ENCODE measurements at regions not wholly inside any gene's neighbourhood (a gene's known extent, or its start where the extent isn't known, plus 50 kb on each side); places are given as distances from the start of the nearest gene placed in this dataset.
A peak's percentile ranks its signal among the peaks of the same experiment; 100 is the strongest.

DNA sequence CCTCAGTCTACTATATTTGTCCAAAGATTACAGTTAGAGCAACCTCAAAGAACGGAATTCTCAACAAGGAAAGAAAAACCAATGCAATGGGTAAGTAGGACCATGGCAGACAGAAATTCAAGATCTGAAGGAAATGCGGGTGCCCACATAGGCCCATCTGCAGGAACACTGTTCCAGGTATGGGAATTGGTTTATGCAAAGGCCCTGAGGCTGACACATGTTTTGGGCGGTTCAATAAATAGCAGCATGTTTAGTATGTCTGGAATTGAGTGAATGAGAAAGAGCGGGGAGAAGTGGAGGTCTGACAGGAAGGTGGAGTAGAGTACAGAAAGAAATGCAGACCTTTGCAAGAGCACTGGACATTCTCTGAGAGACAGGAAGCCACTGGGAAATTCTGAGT, 164.7 kb upstream of the KLF12 start:
- H3K9me3 ChIP-seq (ENCODE audit: control insufficient read depth, insufficient read depth, low read length) = no peaks in the 10 kb centered on the region
- H3K27ac ChIP-seq (ENCODE audit: low read depth, low read length) = no peak overlapping the region
- H3K4me3 ChIP-seq (ENCODE audit: low read length) = no peak overlapping the region
- TF ChIP-seq EZH2phosphoT487 (IDR thresholded peaks at IDR 0.05; ENCODE audit: borderline replicate concordance, low read length) = no peak
- TF ChIP-seq, protein P1, sequence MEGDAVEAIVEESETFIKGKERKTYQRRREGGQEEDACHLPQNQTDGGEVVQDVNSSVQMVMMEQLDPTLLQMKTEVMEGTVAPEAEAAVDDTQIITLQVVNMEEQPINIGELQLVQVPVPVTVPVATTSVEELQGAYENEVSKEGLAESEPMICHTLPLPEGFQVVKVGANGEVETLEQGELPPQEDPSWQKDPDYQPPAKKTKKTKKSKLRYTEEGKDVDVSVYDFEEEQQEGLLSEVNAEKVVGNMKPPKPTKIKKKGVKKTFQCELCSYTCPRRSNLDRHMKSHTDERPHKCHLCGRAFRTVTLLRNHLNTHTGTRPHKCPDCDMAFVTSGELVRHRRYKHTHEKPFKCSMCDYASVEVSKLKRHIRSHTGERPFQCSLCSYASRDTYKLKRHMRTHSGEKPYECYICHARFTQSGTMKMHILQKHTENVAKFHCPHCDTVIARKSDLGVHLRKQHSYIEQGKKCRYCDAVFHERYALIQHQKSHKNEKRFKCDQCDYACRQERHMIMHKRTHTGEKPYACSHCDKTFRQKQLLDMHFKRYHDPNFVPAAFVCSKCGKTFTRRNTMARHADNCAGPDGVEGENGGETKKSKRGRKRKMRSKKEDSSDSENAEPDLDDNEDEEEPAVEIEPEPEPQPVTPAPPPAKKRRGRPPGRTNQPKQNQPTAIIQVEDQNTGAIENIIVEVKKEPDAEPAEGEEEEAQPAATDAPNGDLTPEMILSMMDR (IDR thresholded peaks at IDR 0.05; ENCODE audit: low read depth, low read length, poor library complexity, severe bottlenecking) = no peak
- no peaks in the 10 kb centered on the region for H3K27me3 ChIP-seq (ENCODE audit: control insufficient read depth, low read length)
- H4K20me1 ChIP-seq (ENCODE audit: control insufficient read depth, insufficient read depth, low read depth, low read length) = no peaks in the 10 kb centered on the region
- H3K36me3 ChIP-seq (ENCODE audit: control insufficient read depth, low read length) = no peaks in the 10 kb centered on the region
- peaks cover 14% of the 10 kb centered on the region for H3K4me1 ChIP-seq (ENCODE audit: control insufficient read depth, low read length)
- H3K9me2 ChIP-seq (replicated peaks; ENCODE audit: control insufficient read depth, low read length) = no peaks in the 10 kb centered on the region
- no peak overlapping the region for H3K4me2 ChIP-seq (ENCODE audit: low read length)
- no peaks in the 10 kb centered on the region; the same call in 1 of the 2 replicates for H3F3A ChIP-seq (ENCODE audit: control insufficient read depth, insufficient read depth)
- H3K79me2 ChIP-seq (ENCODE audit: control insufficient read depth, low read length) = no peaks in the 10 kb centered on the region

DNA sequence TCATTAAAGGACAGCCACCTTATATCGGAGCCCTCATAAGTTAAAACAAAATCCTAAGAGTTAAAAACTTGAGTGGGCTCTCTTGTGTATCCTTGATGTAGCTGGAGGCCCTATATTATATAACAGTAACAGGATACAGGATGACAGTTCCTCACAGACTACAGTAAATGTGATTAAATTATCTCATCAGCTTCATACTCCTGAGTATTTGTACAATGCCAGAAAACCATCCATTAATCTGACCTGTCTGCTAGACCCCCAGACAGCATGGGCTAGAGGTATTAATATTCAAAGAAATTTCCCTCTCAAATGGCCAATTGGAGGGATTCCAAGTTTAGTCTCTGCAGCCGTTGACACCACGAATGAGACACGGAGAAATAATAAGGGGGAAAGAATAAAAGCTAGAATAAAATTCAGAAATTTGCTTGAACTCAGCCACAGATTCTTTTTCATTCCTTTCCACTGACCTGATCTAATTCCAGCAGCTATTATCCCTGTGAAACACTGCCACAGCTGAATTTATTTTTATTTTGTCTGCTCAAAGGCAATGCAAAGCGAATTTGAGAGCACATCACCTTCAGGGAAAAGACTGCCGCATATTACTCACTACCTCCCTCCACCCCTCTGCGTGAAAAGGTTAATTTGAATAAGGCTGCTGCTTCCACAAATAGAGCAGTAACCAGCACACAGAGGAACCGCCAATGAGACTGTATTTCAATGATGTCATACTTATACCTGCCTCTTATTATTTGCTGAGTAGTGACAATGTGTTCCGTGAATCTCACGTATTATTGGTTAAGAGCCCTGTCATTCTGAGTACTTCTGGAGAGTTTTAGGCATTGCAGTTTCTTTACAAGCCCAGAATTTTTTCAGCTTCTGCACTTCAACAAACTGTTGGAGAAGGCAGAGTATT, 155.9 kb upstream of the KLF12 start:
- no peaks in the 10 kb centered on the region for H3K9me3 ChIP-seq (ENCODE audit: control insufficient read depth, insufficient read depth, low read length)
- peak overlapping the region; percentile 73 for H3K27ac ChIP-seq (ENCODE audit: low read depth, low read length)
- H3K9me2 ChIP-seq (replicated peaks; ENCODE audit: control insufficient read depth, low read length) = no peaks in the 10 kb centered on the region
- no peaks in the 10 kb centered on the region for H3K27me3 ChIP-seq (ENCODE audit: control insufficient read depth, low read length)
- H3K4me3 ChIP-seq (ENCODE audit: low read length) = peak overlapping the region; percentile 62
- H3K79me2 ChIP-seq (ENCODE audit: control insufficient read depth, low read length) = no peaks in the 10 kb centered on the region
- H4K20me1 ChIP-seq (ENCODE audit: control insufficient read depth, insufficient read depth, low read depth, low read length) = no peaks in the 10 kb centered on the region
- peak overlapping the region; percentile 91 for H3K4me2 ChIP-seq (ENCODE audit: low read length)
- H3K4me1 ChIP-seq (ENCODE audit: control insufficient read depth, low read length) = peaks cover 58% of the 10 kb centered on the region
- H3F3A ChIP-seq (ENCODE audit: control insufficient read depth, insufficient read depth) = peaks cover 12% of the 10 kb centered on the region
- H3K36me3 ChIP-seq (ENCODE audit: control insufficient read depth, low read length) = no peaks in the 10 kb centered on the region
- TF ChIP-seq EZH2phosphoT487 (IDR thresholded peaks at IDR 0.05; ENCODE audit: borderline replicate concordance, low read length) = no peak
- TF ChIP-seq, protein P1 (IDR thresholded peaks at IDR 0.05; ENCODE audit: low read depth, low read length, poor library complexity, severe bottlenecking) = no peak

DNA sequence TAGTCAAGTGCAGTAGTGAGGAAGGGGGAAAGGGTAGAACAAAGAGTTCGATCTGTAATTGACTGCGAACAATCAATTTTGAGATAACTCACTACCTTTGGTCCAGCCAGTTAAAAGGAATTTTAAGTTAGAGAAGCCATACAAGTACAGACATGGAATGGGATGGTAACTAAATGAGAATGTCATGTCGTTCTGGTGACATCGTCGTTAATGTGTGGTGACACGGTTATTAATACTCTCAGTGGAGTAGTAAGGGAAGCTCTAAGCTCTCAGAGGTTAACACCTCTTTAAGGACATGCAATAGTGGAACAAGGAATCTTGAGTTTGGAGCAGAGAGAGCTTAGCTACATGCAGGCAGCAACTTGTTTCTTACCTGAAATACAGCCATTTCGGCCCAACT, 154.9 kb upstream of the KLF12 start:
- no peaks in the 10 kb centered on the region for H4K20me1 ChIP-seq (ENCODE audit: control insufficient read depth, insufficient read depth, low read depth, low read length)
- H3K36me3 ChIP-seq (ENCODE audit: control insufficient read depth, low read length) = no peaks in the 10 kb centered on the region
- no peaks in the 10 kb centered on the region for H3K79me2 ChIP-seq (ENCODE audit: control insufficient read depth, low read length)
- no peaks in the 10 kb centered on the region for H3K9me3 ChIP-seq (ENCODE audit: control insufficient read depth, insufficient read depth, low read length)
- no peaks in the 10 kb centered on the region for H3K9me2 ChIP-seq (replicated peaks; ENCODE audit: control insufficient read depth, low read length)
- no peak for TF ChIP-seq EZH2phosphoT487 (IDR thresholded peaks at IDR 0.05; ENCODE audit: borderline replicate concordance, low read length)
- TF ChIP-seq, protein P1 (IDR thresholded peaks at IDR 0.05; ENCODE audit: low read depth, low read length, poor library complexity, severe bottlenecking) = no peak
- peak overlapping the region; percentile 91 for H3K4me2 ChIP-seq (ENCODE audit: low read length)
- peaks cover 58% of the 10 kb centered on the region for H3K4me1 ChIP-seq (ENCODE audit: control insufficient read depth, low read length)
- no peaks in the 10 kb centered on the region for H3K27me3 ChIP-seq (ENCODE audit: control insufficient read depth, low read length)
- peak overlapping the region; percentile 73 for H3K27ac ChIP-seq (ENCODE audit: low read depth, low read length)
- H3F3A ChIP-seq (ENCODE audit: control insufficient read depth, insufficient read depth) = peaks cover 12% of the 10 kb centered on the region
- H3K4me3 ChIP-seq (ENCODE audit: low read length) = peak overlapping the region; percentile 62
